Embryonic facial prominence (tissue), 1 donor: ENCODE measurements at regions not wholly inside any gene's neighbourhood (a gene's known extent, or its start where the extent isn't known, plus 50 kb on each side); places are given as distances from the start of the nearest gene placed in this dataset.

Source experiments
- DNase-seq: peaks from one replicate; pipeline ENCODE4 v3.0.0-alpha.2; 2016; ENCODE audit errors: extremely low spot score

GRCh38 chr4:14835708-14836425 lies 166.4 kb upstream of the CPEB2 start:
- DNase-seq, result no peak

- DNase-seq, result no peak
Observed at GRCh38 chr4:14837860-14838259, 164.4 kb upstream of the CPEB2 start.

DNA sequence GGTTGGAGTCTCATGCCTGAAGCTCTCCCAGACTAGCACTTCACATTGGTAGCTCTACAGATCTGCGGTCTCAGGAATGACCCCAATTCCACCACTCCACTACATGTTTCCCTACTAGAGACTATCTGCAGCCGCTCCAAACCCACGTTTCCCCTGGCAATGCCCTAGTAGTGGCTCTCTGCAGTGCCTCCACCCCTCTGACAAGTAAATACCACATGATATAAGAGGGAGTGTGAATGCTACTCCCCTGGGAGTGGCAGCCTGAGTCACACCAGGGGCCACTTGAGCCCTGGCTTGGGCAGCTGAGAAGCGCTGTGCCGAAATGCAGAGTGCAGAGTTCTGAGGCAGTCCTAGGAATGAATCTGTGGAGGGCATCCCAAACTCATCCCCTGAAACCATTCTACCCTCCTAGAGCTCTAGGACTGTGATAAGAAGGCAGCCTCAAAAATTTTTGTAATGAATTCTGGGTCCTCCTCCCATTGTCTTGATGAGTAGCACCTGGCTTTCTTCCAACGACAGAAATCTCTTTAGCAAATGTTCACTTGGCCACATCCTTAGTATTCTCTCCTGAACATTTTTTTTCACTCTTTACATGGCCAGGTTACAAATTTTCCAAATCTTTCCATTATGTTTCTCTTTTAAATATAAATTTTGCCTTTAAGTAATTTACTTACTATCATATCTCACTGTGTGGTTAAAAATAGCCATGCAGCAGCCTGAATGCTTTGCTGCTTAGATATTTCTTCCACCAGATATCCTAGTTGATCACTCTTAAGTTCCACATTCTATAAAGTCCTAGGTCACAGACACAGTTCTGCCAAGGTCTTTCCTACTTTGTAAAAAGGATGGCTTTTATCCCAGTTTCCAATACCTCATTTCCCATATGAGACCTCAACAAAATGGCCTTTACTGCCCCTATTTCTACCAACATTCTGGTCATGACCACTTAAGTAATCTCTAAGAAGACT lies 160.2 kb upstream of the CPEB2 start:
- no peak for DNase-seq

DNA sequence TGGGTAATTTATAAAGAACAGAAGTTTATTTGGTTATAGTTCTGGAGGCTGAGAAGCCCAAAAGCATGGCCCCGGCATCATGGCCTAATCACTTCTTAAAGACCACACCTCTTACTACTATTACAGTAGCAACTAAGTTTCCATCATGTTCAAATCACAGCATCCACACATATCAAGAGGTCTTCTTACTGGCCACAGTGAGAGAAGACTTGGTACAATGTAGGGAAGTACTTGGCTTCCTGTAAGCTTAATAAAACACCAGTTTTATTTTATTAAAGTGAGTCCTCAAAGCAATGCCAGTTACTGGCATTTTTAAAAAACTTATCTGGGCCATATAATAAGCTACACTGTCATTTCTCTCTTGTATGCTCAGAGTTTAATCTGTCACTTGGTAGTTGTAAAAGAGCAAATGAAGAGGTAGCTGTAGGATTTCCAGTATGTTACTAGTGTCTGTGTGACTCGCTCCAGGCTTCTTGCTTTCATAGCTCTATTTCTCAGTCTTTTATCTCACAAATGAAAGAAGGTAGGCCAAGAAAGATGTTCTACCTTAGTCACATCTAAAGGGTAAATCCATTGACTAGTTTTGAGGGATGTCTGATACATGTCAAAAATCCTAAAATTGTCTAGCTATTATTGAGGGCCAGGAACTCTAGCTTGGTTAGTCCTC lies 159.2 kb upstream of the CPEB2 start:
- no peak for DNase-seq

DNA sequence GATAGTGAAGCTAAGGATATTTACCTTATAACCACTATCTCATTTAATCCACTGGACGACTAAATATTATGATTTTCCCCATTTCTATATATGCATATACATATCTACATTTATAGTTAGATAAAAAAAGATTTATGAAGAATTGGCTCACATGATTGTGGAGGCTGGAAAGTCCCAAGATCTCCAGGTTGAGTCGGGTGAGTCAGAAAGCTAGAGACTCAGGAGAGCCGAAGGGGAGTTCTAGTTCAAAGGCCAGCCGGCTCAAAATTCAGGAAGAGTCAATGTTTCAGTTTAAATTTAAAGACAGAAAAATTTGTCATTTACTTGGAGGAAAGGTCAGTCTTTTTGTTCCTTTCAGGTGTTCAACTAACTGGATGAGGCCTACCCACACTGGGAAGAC lies 158.2 kb upstream of the CPEB2 start:
- DNase-seq, result no peak

DNA sequence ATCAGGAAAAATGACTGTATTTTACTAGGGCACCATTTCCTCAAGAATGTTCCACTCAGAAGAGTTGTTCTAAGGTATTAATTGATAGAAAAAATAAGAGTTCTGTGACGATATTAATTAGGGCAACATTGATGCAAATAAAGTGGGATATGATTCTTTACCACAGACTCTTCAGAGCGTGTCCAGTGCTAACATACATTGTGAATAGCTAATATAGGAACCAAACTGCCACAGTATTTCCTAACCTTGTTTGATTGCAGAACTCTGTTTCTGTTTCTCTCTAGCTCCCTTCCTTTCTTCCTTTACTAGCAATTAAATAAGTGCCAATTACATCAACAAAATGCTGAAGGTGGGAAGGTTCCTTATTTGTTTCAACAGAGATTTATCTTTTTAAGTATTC lies 154.1 kb upstream of the CPEB2 start:
- no peak for DNase-seq

DNA sequence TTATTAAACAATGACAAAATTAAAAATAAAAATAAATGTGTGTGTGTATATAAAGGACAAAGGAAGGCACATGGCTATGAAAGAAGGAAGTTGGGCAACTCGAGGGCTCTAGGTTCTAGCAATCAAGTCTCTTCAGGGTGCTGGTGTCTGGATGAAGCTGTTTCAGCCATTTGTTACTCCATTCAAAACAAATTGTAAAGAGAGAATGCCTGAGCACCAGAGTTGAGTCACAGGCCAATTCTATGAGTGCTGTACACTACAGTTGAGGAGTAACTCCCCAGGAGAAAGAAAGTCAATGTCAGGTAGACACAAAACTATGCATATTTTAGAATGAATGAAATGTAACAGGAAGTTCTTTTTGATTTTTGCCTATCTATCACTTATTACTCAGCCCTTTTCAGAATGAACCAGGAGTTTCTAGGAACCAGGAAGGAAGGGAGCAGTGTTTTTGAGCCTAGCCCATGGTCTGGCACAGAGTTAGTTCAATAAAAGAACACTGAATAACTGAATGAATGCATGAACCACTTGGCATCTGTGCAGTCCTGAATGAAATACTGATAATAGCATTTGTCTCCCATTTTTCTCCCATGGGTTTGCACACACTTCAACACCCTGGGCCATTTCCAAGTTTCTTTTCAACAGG lies 151.7 kb upstream of the CPEB2 start:
- no peak for DNase-seq

DNA sequence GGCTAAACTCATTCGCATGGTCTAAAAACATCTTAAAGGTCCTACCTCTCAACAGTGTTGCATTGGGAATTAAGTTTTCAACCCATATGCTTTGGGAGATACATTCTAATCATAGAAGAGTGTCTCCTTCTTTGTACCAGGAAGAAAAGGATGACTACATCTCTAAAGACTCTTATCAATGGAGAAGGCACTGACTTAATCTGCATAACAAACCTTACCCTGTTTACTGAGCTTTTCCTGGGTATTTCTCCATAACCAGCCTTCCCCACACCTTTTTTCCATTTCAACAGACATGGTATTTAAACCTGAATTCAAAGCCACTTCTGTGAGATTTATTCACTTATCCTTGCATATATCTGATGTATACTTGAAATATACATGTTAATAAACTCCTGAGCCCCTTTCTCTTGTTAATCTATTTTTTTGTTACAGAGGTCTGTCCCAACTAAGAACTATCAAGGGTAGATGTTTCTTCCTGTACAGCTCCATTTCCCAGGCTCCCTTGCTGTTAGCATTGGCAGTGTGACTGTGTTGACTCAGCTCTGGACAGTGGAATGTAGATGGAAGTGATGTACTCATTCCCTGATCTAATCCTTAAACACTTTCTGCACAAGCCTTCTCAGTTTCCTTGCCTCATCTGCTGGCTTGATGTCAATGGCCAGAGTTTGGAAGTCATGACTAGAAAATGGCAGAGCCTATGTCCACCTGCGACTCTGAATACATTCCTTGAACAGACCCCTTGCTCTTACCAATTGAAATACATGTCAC lies 148.9 kb upstream of the CPEB2 start:
- no peak for DNase-seq

- no peak for DNase-seq
Observed at GRCh38 chr4:14855719-14856061, 146.6 kb upstream of the CPEB2 start.

- no peak for DNase-seq
Observed at GRCh38 chr4:14856062-14856933, 146.0 kb upstream of the CPEB2 start.

- DNase-seq, result no peak
Observed at GRCh38 chr4:14856934-14857235, 145.4 kb upstream of the CPEB2 start.

- DNase-seq, result no peak
Observed at GRCh38 chr4:14857475-14857874, 144.8 kb upstream of the CPEB2 start.

DNA sequence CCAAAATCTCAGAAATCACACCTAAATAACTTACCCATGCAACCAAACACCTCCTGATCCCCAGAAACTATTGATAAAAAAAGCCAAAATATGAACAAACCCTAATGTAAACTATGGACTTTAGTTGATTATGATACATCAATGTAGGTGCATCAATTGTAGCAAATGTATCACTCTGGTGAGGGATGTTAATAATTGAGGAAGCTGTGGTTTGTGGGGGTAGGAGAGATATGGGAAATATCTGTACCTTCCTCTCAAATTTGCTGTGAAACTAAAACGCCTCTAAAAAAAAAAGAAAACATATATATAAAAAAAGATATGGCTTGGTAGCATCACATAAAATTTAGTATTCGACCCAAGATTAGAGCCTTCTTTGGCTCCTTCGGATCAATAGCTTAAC lies 144.3 kb upstream of the CPEB2 start:
- DNase-seq, result no peak

DNA sequence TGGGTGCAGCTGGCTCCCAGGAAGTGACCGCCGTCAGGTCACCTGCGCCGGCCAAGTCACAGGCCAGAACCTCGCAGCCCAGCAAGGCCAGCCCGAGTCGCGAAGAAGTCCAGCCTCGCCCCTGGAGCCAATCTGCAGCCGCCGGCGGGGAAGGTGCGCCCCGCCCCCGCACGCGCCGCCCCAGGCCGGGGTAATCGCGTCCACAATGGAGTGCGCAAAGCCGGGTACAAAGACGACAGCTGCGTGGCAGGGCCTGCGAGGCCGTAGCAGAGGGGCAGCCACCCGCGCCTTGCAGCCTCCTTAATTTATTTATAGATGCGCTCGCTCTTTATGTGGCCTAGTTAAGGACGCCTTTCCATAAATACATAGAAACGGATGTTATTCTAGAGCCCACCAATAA lies 139.4 kb upstream of the CPEB2 start:
- DNase-seq, result no peak

DNA sequence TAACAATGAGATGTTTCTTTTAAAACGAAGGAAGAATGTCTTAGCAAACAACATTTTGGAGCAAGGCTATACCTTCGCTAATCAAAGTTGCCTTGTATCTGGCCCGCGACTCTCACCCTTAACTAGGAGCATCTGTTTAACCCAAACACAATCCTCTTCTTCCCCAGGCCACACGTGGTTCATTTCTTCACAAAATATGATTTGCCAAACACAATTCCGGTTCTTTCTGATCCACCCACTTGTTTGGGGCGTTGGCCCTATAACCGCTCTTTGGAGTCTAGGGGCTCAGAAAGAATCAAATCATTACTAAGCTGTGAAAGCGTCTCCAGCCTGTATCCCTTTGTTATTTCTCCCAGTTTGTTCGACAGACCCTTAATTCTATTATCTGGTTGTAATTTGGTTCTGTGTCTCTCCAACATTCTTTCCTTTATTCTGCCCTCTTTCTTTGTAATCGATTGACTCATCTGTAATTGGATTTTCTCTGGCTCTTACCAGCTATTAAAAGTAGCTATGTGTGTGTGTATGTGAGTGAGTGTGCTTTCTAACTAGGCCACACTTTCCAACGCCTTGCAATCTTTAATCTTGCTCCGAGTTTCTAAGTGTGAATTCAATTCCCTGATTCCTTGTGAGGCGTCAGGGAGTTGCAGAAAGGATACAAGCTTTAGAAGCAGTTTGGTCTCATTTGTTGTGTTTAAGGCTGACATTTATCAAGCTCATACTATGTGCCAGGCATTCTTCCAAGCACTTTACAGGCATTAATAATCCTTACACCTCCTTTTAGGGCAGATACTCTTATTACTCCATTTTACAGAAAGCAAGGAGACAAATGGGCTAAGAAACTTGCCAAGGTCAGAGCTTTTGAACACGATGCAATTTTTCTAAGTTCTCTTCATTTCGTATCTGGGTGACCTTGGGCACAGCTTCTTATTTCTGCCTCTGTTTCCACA lies 138.6 kb upstream of the CPEB2 start:
- DNase-seq, result no peak

DNA sequence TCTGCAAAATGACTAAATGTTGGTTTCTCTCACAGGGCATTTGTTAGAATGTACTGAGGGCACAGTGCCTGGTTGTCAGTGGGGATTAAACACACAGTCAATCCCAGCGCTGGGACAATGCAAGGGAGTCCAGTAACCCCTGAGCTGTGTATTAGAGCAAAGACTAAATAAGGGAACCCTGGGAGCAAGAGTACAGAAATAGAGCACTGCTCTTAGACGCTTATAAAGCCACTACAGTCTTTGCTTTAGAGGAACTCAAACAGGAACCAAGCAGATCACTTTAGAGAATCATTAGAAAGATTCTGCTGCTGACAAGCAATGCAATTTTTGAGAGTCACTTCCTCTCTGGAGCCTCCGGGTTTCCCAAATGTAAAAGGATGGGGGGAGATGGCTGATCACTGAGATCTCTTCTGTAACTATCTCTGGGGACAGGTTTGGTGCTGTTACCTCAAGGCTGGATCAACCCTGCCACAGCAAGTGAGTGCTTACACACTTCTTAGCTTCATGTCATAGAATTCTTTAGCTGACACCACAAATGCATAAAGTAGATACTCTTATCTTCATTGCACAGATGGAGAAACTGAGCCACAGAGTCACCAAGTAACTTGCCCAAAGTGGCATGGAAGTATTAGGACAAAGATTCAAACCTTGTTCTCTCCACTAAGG lies 137.8 kb upstream of the CPEB2 start:
- no peak for DNase-seq

- DNase-seq, result no peak
Observed at GRCh38 chr4:14865031-14865366, 137.3 kb upstream of the CPEB2 start.

DNA sequence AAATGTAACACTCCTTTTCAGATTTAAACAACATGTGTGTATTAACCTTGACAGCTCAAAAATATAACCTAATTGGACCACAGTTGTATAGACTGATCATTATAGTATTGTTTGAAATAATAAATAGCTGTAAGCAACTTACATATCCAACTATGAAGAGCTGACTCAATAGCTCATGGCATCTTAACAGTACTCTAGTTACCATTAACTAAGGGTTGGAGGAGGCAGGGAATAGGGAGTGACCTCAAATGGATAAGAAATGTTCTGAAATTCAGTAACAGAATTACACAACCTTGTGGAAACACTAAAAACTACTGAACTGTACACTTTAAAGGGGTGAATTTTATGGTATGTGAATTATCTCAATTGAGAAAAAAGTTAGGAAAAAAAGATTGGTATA lies 136.5 kb upstream of the CPEB2 start:
- no peak for DNase-seq

DNA sequence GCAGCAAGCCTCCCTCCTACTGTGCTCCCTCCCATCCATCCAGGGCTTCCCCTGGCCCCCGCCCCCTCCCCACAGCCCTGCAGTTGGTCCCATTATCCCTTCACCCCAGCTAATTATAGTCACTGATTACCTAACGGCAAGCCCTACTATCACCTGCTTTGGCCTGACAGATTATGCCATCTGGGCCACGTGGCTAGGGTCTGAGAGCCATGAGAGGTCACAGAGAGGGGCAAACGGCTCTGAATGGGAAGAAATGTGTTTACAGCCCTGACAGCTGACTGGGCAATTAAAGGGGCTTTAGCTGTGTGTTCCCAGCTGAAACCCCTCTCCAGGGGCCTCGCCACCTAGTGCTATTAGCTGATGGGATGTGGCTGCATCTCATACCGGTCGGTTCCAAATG lies 134.4 kb upstream of the CPEB2 start:
- DNase-seq, result no peak
